ENCODE measurements at regions not wholly inside any gene's neighbourhood (a gene's known extent, or its start where the extent isn't known, plus 50 kb on each side); places are given as distances from the start of the nearest gene placed in this dataset.

DNA sequence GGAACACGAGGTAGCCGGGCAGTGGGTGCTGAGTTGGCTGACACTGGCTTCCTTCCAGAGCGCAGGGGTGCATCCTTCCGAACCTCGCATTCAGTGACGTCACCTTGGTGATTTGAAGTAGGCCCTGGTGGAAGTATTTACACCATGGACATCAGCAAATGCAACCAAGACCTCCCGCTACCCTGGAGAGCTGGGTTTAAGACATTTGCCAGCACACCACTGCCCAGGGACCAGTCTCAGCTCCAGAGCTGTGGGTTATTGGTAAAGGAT lies 106.4 kb upstream of the GPR26 start:
- TF ChIP-seq ZNF121 (CRISPR knock-in tag; IDR thresholded peaks at IDR 0.05): no peak
- TF ChIP-seq, protein P1, sequence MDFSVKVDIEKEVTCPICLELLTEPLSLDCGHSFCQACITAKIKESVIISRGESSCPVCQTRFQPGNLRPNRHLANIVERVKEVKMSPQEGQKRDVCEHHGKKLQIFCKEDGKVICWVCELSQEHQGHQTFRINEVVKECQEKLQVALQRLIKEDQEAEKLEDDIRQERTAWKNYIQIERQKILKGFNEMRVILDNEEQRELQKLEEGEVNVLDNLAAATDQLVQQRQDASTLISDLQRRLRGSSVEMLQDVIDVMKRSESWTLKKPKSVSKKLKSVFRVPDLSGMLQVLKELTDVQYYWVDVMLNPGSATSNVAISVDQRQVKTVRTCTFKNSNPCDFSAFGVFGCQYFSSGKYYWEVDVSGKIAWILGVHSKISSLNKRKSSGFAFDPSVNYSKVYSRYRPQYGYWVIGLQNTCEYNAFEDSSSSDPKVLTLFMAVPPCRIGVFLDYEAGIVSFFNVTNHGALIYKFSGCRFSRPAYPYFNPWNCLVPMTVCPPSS (IDR thresholded peaks at IDR 0.05): no peak
- TF ChIP-seq, protein P2, sequence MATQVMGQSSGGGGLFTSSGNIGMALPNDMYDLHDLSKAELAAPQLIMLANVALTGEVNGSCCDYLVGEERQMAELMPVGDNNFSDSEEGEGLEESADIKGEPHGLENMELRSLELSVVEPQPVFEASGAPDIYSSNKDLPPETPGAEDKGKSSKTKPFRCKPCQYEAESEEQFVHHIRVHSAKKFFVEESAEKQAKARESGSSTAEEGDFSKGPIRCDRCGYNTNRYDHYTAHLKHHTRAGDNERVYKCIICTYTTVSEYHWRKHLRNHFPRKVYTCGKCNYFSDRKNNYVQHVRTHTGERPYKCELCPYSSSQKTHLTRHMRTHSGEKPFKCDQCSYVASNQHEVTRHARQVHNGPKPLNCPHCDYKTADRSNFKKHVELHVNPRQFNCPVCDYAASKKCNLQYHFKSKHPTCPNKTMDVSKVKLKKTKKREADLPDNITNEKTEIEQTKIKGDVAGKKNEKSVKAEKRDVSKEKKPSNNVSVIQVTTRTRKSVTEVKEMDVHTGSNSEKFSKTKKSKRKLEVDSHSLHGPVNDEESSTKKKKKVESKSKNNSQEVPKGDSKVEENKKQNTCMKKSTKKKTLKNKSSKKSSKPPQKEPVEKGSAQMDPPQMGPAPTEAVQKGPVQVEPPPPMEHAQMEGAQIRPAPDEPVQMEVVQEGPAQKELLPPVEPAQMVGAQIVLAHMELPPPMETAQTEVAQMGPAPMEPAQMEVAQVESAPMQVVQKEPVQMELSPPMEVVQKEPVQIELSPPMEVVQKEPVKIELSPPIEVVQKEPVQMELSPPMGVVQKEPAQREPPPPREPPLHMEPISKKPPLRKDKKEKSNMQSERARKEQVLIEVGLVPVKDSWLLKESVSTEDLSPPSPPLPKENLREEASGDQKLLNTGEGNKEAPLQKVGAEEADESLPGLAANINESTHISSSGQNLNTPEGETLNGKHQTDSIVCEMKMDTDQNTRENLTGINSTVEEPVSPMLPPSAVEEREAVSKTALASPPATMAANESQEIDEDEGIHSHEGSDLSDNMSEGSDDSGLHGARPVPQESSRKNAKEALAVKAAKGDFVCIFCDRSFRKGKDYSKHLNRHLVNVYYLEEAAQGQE (IDR thresholded peaks at IDR 0.05; ENCODE audit: borderline replicate concordance in 1 of 2, low read depth in 1 of 2, low read length in 2 of 2): no peak
- TF ChIP-seq ZNF850 (CRISPR knock-in tag; conservative IDR thresholded peaks at IDR 0.05): no peak
- TF ChIP-seq, protein P3, sequence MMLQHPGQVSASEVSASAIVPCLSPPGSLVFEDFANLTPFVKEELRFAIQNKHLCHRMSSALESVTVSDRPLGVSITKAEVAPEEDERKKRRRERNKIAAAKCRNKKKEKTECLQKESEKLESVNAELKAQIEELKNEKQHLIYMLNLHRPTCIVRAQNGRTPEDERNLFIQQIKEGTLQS (CRISPR knock-in tag; IDR thresholded peaks at IDR 0.05): no peak
- TF ChIP-seq, protein P4, sequence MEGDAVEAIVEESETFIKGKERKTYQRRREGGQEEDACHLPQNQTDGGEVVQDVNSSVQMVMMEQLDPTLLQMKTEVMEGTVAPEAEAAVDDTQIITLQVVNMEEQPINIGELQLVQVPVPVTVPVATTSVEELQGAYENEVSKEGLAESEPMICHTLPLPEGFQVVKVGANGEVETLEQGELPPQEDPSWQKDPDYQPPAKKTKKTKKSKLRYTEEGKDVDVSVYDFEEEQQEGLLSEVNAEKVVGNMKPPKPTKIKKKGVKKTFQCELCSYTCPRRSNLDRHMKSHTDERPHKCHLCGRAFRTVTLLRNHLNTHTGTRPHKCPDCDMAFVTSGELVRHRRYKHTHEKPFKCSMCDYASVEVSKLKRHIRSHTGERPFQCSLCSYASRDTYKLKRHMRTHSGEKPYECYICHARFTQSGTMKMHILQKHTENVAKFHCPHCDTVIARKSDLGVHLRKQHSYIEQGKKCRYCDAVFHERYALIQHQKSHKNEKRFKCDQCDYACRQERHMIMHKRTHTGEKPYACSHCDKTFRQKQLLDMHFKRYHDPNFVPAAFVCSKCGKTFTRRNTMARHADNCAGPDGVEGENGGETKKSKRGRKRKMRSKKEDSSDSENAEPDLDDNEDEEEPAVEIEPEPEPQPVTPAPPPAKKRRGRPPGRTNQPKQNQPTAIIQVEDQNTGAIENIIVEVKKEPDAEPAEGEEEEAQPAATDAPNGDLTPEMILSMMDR (CRISPR knock-in tag; IDR thresholded peaks at IDR 0.05): no peak
- no peak for TF ChIP-seq ZSCAN21 (CRISPR knock-in tag; IDR thresholded peaks at IDR 0.05; ENCODE audit: borderline replicate concordance)
- TF ChIP-seq, protein P5, sequence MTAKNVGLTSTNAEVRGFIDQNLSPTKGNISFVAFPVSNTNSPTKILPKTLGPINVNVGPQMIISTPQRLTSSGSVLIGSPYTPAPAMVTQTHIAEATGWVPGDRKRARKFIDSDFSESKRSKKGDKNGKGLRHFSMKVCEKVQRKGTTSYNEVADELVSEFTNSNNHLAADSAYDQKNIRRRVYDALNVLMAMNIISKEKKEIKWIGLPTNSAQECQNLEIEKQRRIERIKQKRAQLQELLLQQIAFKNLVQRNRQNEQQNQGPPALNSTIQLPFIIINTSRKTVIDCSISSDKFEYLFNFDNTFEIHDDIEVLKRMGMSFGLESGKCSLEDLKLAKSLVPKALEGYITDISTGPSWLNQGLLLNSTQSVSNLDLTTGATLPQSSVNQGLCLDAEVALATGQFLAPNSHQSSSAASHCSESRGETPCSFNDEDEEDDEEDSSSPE (CRISPR knock-in tag; IDR thresholded peaks at IDR 0.05): no peak
- TF ChIP-seq CHD4 (IDR thresholded peaks at IDR 0.05; ENCODE audit: borderline replicate concordance, low read length): no peak
- no peak for TF ChIP-seq ZNF432 (CRISPR knock-in tag; IDR thresholded peaks at IDR 0.05; ENCODE audit: borderline replicate concordance)
- TF ChIP-seq ZFP37 (CRISPR knock-in tag; IDR thresholded peaks at IDR 0.05; ENCODE audit: borderline replicate concordance): no peak
- no peak for TF ChIP-seq EZH2 (conservative IDR thresholded peaks at IDR 0.05; ENCODE audit: low read depth, low read length)
- no peak for TF ChIP-seq SMC3 (IDR thresholded peaks at IDR 0.05; ENCODE audit: low read length)

Data from HepG2 (cell line).